Fibroblast of lung (primary cell): ENCODE measurements at regions not wholly inside any gene's neighbourhood (a gene's known extent, or its start where the extent isn't known, plus 50 kb on each side); places are given as distances from the start of the nearest gene placed in this dataset.

Source experiments
- DNase-seq, 2 donors: peaks; one replicate each; pipeline versions ENCODE4 v3.0.0 to v3.0.0-alpha.2; 2010; ENCODE audit warnings: low read depth in 2 of 2
- H2AFZ ChIP-seq: 2 replicates; pipeline ENCODE4 v1.5.1; 2012; ENCODE audit warnings: low read length, control low read depth, inconsistent platforms
- H3K27ac ChIP-seq: 2 replicates; pipeline ENCODE4 v1.5.1; 2011; ENCODE audit warnings: low read length, control low read depth; ENCODE audit not compliant: insufficient read depth
- H3K27me3 ChIP-seq: 2 replicates; pipeline ENCODE4 v1.5.1; 2011; ENCODE audit warnings: mild to moderate bottlenecking, low read length; ENCODE audit not compliant: control insufficient read depth, insufficient read depth
- H3K36me3 ChIP-seq: 2 replicates; pipeline ENCODE4 v1.5.1; 2011; ENCODE audit warnings: low read length; ENCODE audit not compliant: control insufficient read depth, insufficient read depth
- H3K4me1 ChIP-seq: 2 replicates; pipeline ENCODE4 v1.5.1; 2011; ENCODE audit warnings: low read length; ENCODE audit not compliant: control insufficient read depth, insufficient read depth; ENCODE audit errors: extremely low read depth
- H3K4me2 ChIP-seq: 2 replicates; pipeline ENCODE4 v1.5.1; 2011; ENCODE audit warnings: low read length, control low read depth; ENCODE audit not compliant: insufficient read depth; ENCODE audit errors: extremely low read depth
- H3K4me3 ChIP-seq, 4 experiments: fragments of 200-600 bp in 1 of 4; sonication (generic) in 1 of 4; replicated peaks in 1 of 4; 2 replicates each; pipeline ENCODE4 v1.5.1; 2011 to 2016; ENCODE audit warnings: low read length in 4 of 4, low read depth in 3 of 4, mild to moderate bottlenecking in 3 of 4, control low read depth in 2 of 4, inconsistent platforms in 1 of 4, mixed read lengths in 1 of 4; ENCODE audit not compliant: insufficient read depth in 1 of 4; ENCODE audit errors: control extremely low read depth in 1 of 4
- H3K79me2 ChIP-seq: 2 replicates; pipeline ENCODE4 v1.5.1; 2012; ENCODE audit warnings: mild to moderate bottlenecking, low read length, inconsistent platforms; ENCODE audit not compliant: control insufficient read depth, insufficient read depth
- H3K9ac ChIP-seq: 2 replicates; pipeline ENCODE4 v1.5.1; 2011; ENCODE audit warnings: mild to moderate bottlenecking, low read length, control low read depth; ENCODE audit not compliant: insufficient read depth
- H3K9me3 ChIP-seq: 2 replicates; pipeline ENCODE4 v1.5.1; 2012; ENCODE audit warnings: low read depth, low read length; ENCODE audit not compliant: control insufficient read depth, insufficient read depth
- H4K20me1 ChIP-seq: 2 replicates; pipeline ENCODE4 v1.5.1; 2011; ENCODE audit warnings: low read length; ENCODE audit not compliant: control insufficient read depth, insufficient read depth; ENCODE audit errors: extremely low read depth
- CTCF ChIP-seq, 2 donors: IDR thresholded peaks in 1 of 2; conservative IDR thresholded peaks in 1 of 2; 1 replicate in 1 of 2; 2 replicates in 1 of 2; pipeline ENCODE4 v1.5.1; 2011 to 2012; ENCODE audit warnings: low read length in 2 of 2, control low read depth in 1 of 2, inconsistent platforms in 1 of 2, low read depth in 1 of 2, mild to moderate bottlenecking in 1 of 2
- EZH2 ChIP-seq: IDR thresholded peaks from 2 replicates; pipeline ENCODE4 v1.5.1; 2012; ENCODE audit warnings: low read length, control low read depth, mild to moderate bottlenecking; ENCODE audit errors: missing control alignments

GRCh38 chr14:95425369-95426115 lies 90.9 kb downstream of the SYNE3 start:
- Histone ChIP-seq H2AFZ (no peak overlapping the region), H3K27ac (no peak overlapping the region), H3K4me2 (no peak overlapping the region), H3K27me3 (no peaks in the 10 kb centered on the region), H3K36me3 (peaks cover 4% of the 10 kb centered on the region), H4K20me1 (no peaks in the 10 kb centered on the region), H3K4me3 (no peak overlapping the region), H3K79me2 (no peaks in the 10 kb centered on the region), H3K9me3 (no peaks in the 10 kb centered on the region), H3K4me1 (no peaks in the 10 kb centered on the region), H3K9ac (no peak overlapping the region)
- no peak for DNase-seq
- no peak for TF ChIP-seq CTCF (conservative IDR thresholded peaks at IDR 0.05 in 1 of 2, IDR thresholded peaks at IDR 0.05 in 1 of 2; ENCODE audit: low read depth in 1 of 2, low read length in 2 of 2)
- TF ChIP-seq EZH2 = no peak

DNA sequence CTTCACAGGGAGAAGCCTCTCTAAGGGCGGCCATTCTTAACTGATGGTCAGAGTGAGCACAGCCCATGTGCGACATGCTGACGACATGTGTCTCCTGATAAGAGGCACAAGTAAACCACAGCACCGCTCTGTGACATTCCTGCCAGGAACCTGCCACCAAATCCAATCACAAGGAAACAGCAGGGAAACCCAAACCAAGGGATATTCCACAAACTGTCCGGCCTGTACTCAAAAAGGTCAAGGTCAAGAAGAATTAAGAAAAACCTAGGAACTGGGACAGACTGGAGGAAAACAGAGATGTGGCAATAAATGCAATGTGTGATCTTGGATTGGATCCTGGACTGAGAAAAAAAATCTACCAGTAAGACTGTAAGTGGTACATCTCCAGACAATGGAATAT lies 91.9 kb downstream of the SYNE3 start:
- peak in 1 of 2 donors; percentile 89 for DNase-seq
- H3K79me2 ChIP-seq = no peaks in the 10 kb centered on the region
- H4K20me1 ChIP-seq = no peaks in the 10 kb centered on the region
- no peak overlapping the region for H3K9ac ChIP-seq
- H2AFZ ChIP-seq = no peak overlapping the region
- no peaks in the 10 kb centered on the region for H3K9me3 ChIP-seq
- no peaks in the 10 kb centered on the region for H3K4me1 ChIP-seq
- H3K36me3 ChIP-seq = peaks cover 4% of the 10 kb centered on the region
- no peak for TF ChIP-seq CTCF (conservative IDR thresholded peaks at IDR 0.05 in 1 of 2, IDR thresholded peaks at IDR 0.05 in 1 of 2; ENCODE audit: low read depth in 1 of 2, low read length in 2 of 2)
- TF ChIP-seq EZH2 = no peak
- no peak overlapping the region for H3K4me3 ChIP-seq
- no peak overlapping the region for H3K27ac ChIP-seq
- no peaks in the 10 kb centered on the region for H3K27me3 ChIP-seq
- H3K4me2 ChIP-seq = no peak overlapping the region

DNA sequence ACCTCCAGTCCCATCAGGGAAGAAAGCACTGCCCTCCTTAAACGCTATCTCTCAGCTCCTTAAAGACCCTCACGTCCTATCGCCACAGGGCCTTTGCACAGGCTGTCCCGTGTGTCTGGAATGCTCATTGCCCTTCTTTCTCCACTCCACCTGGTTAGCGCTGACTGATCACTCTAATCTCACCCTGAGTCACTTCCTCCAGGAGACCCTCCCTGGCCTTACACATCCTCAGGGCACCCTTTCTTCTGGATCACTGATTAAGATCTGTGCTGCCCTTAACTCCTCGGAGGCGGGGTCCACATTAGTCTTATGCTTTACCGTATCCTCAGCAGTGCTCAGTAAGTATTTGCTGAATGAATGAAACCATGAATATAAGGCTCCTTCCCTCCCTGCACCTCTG lies 94.7 kb downstream of the SYNE3 start:
- Histone ChIP-seq H3K4me3 (no peak overlapping the region), H3K36me3 (peaks cover 8% of the 10 kb centered on the region), H3K27ac (no peak overlapping the region), H3K27me3 (no peaks in the 10 kb centered on the region), H3K4me2 (no peak overlapping the region), H3K9ac (no peak overlapping the region), H3K4me1 (no peaks in the 10 kb centered on the region), H3K9me3 (no peaks in the 10 kb centered on the region), H2AFZ (no peak overlapping the region), H3K79me2 (no peaks in the 10 kb centered on the region), H4K20me1 (no peaks in the 10 kb centered on the region)
- no peak for DNase-seq
- TF ChIP-seq CTCF (conservative IDR thresholded peaks at IDR 0.05 in 1 of 2, IDR thresholded peaks at IDR 0.05 in 1 of 2; ENCODE audit: low read depth in 1 of 2, low read length in 2 of 2) (no peak), EZH2 (no peak)
